H9 (cell line): ENCODE measurements at regions not wholly inside any gene's neighbourhood (a gene's known extent, or its start where the extent isn't known, plus 50 kb on each side); places are given as distances from the start of the nearest gene placed in this dataset.

Source experiments
- DNase-seq: peaks from one replicate; pipeline ENCODE4 v3.0.0-alpha.2; 2017
- H2AFZ ChIP-seq: one replicate; pipeline ENCODE4 v1.6.1; 2013; ENCODE audit warnings: mild to moderate bottlenecking, low read length, control low read depth, moderate library complexity
- H2AK5ac ChIP-seq: 2 replicates; pipeline ENCODE4 v1.6.1; 2013; ENCODE audit warnings: low read length, control low read depth, mixed read lengths; ENCODE audit not compliant: insufficient read length
- H2BK120ac ChIP-seq: one replicate; pipeline ENCODE4 v1.6.1; 2013; ENCODE audit warnings: low read depth, mild to moderate bottlenecking, low read length, control low read depth, inconsistent platforms; ENCODE audit not compliant: poor library complexity, severe bottlenecking
- H2BK12ac ChIP-seq: 2 replicates; pipeline ENCODE4 v1.6.1; 2013; ENCODE audit warnings: low read length, control low read depth, mixed read lengths, low read depth; ENCODE audit not compliant: insufficient read length
- H2BK15ac ChIP-seq: 2 replicates; pipeline ENCODE4 v1.6.1; 2013; ENCODE audit warnings: low read depth, low read length, control low read depth
- H2BK20ac ChIP-seq: one replicate; pipeline ENCODE4 v1.6.1; 2013; ENCODE audit warnings: low read depth, mild to moderate bottlenecking, low read length, control low read depth, inconsistent platforms; ENCODE audit not compliant: poor library complexity, severe bottlenecking
- H2BK5ac ChIP-seq: 2 replicates; pipeline ENCODE4 v1.6.1; 2013; ENCODE audit warnings: low read length, control low read depth, mixed read lengths; ENCODE audit not compliant: insufficient read length
- H3K14ac ChIP-seq: 2 replicates; pipeline ENCODE4 v1.6.1; 2013; ENCODE audit warnings: low read length, control low read depth; ENCODE audit not compliant: insufficient read depth
- H3K18ac ChIP-seq: 2 replicates; pipeline ENCODE4 v1.6.1; 2013; ENCODE audit warnings: low read depth, mild to moderate bottlenecking, mixed read lengths, low read length, control low read depth; ENCODE audit not compliant: insufficient read length
- H3K23ac ChIP-seq: 2 replicates; pipeline ENCODE4 v1.6.1; 2013; ENCODE audit warnings: low read length, control low read depth, mixed read lengths, low read depth; ENCODE audit not compliant: insufficient read length
- H3K23me2 ChIP-seq: 2 replicates; pipeline ENCODE4 v1.6.1; 2013; ENCODE audit warnings: low read depth, mild to moderate bottlenecking, mixed read lengths, low read length, control low read depth; ENCODE audit not compliant: insufficient read length, poor library complexity, severe bottlenecking
- H3K27ac ChIP-seq: 2 replicates; pipeline ENCODE4 v1.5.1; 2013; ENCODE audit warnings: low read length, control low read depth, mixed read lengths, low read depth; ENCODE audit not compliant: insufficient read length
- H3K27me3 ChIP-seq: 2 replicates; pipeline ENCODE4 v1.6.1; 2013; ENCODE audit warnings: low read length, control low read depth, inconsistent platforms; ENCODE audit not compliant: insufficient read depth
- H3K4ac ChIP-seq: 2 replicates; pipeline ENCODE4 v1.6.1; 2013; ENCODE audit warnings: low read depth, mild to moderate bottlenecking, control low read depth, inconsistent platforms, low read length, moderate library complexity
- H3K4me1 ChIP-seq: 2 replicates; pipeline ENCODE4 v1.6.1; 2013; ENCODE audit warnings: low read length, control low read depth, inconsistent platforms; ENCODE audit not compliant: insufficient read depth
- H3K4me2 ChIP-seq: 2 replicates; pipeline ENCODE4 v1.6.1; 2013; ENCODE audit warnings: low read length, control low read depth, mixed read lengths; ENCODE audit not compliant: insufficient read length, insufficient read depth
- H3K56ac ChIP-seq: 2 replicates; pipeline ENCODE4 v1.6.1; 2013; ENCODE audit warnings: low read depth, mild to moderate bottlenecking, mixed read lengths, low read length, control low read depth; ENCODE audit not compliant: insufficient read length
- H3K79me1 ChIP-seq: 2 replicates; pipeline ENCODE4 v1.6.1; 2013; ENCODE audit warnings: low read depth, mild to moderate bottlenecking, moderate library complexity, low read length, control low read depth, inconsistent platforms; ENCODE audit not compliant: insufficient read depth, poor library complexity, severe bottlenecking
- H3K79me2 ChIP-seq: 2 replicates; pipeline ENCODE4 v1.6.1; 2013; ENCODE audit warnings: low read length, control low read depth, inconsistent platforms; ENCODE audit not compliant: insufficient read depth
- H3K9ac ChIP-seq: 2 replicates; pipeline ENCODE4 v1.6.1; 2013; ENCODE audit warnings: low read length, control low read depth, mixed read lengths; ENCODE audit not compliant: insufficient read length; ENCODE audit errors: extremely low read depth
- H3K9me3 ChIP-seq: one replicate; pipeline ENCODE4 v1.6.1; 2013; ENCODE audit warnings: low read depth, low read length, inconsistent platforms; ENCODE audit not compliant: control insufficient read depth
- H3T11ph ChIP-seq: one replicate; pipeline ENCODE4 v1.6.1; 2013; ENCODE audit warnings: mild to moderate bottlenecking, low read length, control low read depth, inconsistent platforms
- H4K20me1 ChIP-seq: one replicate; pipeline ENCODE4 v1.6.1; 2013; ENCODE audit not compliant: control insufficient read depth, insufficient read length, insufficient read depth
- H4K5ac ChIP-seq: 2 replicates; pipeline ENCODE4 v1.6.1; 2013; ENCODE audit warnings: low read depth, mild to moderate bottlenecking, mixed read lengths, low read length, control low read depth; ENCODE audit not compliant: insufficient read length
- H4K8ac ChIP-seq: replicated peaks from 2 replicates; pipeline ENCODE4 v1.6.1; 2013; ENCODE audit warnings: low read length, control low read depth, mixed read lengths, low read depth; ENCODE audit not compliant: insufficient read length
- H4K91ac ChIP-seq: 2 replicates; pipeline ENCODE4 v1.6.1; 2013; ENCODE audit warnings: low read depth, mild to moderate bottlenecking, moderate library complexity, mixed read lengths, low read length, control low read depth; ENCODE audit not compliant: insufficient read length
- H3K27ac Mint-ChIP-seq, 3 experiments: 2 replicates in 2 of 3; 3 replicates in 1 of 3; pipeline ENCODE4 v1.8.0; 2020 to 2021; ENCODE audit warnings: mixed read lengths in 3 of 3, mild to moderate bottlenecking in 1 of 3, moderate library complexity in 1 of 3
- H3K27me3 Mint-ChIP-seq: 2 replicates; pipeline ENCODE4 v1.8.0; 2021; ENCODE audit warnings: low read depth, mild to moderate bottlenecking, moderate library complexity, mixed read lengths
- H3K36me3 Mint-ChIP-seq, 3 experiments: 2 replicates in 2 of 3; 3 replicates in 1 of 3; pipeline ENCODE4 v1.8.0; 2020 to 2021; ENCODE audit warnings: low read depth in 3 of 3, mixed read lengths in 3 of 3; ENCODE audit not compliant: insufficient read depth in 1 of 3
- H3K4me1 Mint-ChIP-seq, 2 experiments: 2 replicates each; pipeline ENCODE4 v1.8.0; 2020; ENCODE audit warnings: mixed read lengths in 2 of 2
- H3K4me3 Mint-ChIP-seq, 2 experiments: 2 replicates in 1 of 2; 3 replicates in 1 of 2; pipeline ENCODE4 v1.8.0; 2020 to 2021; ENCODE audit warnings: mild to moderate bottlenecking in 2 of 2, mixed read lengths in 2 of 2, moderate library complexity in 1 of 2
- H3K9me3 Mint-ChIP-seq, 2 experiments: 2 replicates in 1 of 2; 3 replicates in 1 of 2; pipeline ENCODE4 v1.8.0; 2020; ENCODE audit warnings: mild to moderate bottlenecking in 2 of 2, mixed read lengths in 2 of 2, moderate library complexity in 1 of 2
- WGBS: extraction: QIAGEN DNeasy Blood & Tissue Kit; methylation state at CpG from one replicate; pipeline ENCODE4 v1.1.7; 2013; ENCODE audit warnings: missing lambda C conversion rate, low lambda C conversion rate, mixed read lengths; ENCODE audit not compliant: insufficient read length; ENCODE audit errors: extremely low coverage; 5-methylcytosine and 5-hydroxymethylcytosine counted together
- TF ChIP-seq, protein P1 (sequence below): fragments of 200-600 bp; sonication (generic); conservative IDR thresholded peaks from 3 replicates; pipeline ENCODE4 v1.8.0; 2021; ENCODE audit warnings: antibody characterized with exemption, mild to moderate bottlenecking

DNA sequence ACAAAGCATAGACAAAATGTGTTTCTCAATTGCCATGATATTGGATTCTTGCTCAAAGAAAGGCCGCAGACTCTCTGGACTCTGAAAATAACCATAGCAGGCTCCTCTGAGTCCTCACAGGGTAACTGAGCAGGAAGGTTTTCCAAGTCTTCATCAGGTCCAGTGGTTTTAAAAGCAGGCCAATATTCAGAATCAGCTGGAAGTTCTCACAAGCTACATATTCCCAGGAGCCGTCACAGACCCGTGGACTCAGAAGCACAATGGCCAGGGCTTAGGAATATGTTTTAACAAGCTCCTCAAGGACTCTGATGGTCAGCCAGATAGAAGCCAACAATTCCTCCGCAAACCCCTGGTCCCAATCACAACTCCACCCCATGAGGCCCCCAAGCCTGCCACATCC, 256.1 kb upstream of the ADAMTS9 start:
- Mint-ChIP-seq H3K9me3 (no peaks in the 10 kb centered on the region), H3K4me3 (no peak overlapping the region), H3K4me1 (peaks cover 19 to 21% of the 10 kb centered on the region in 2 experiments), H3K27me3 (no peaks in the 10 kb centered on the region), H3K27ac (no peak overlapping the region), H3K36me3 (no peaks in the 10 kb centered on the region)
- no peak overlapping the region for H3K4ac ChIP-seq
- H3K14ac ChIP-seq, result no peak overlapping the region
- no peaks in the 10 kb centered on the region; the same call in 1 of the 2 replicates for H3K4me1 ChIP-seq
- H2BK5ac ChIP-seq, result no peak overlapping the region
- no peaks in the 10 kb centered on the region for H3K79me2 ChIP-seq
- H3K4me2 ChIP-seq, result no peak overlapping the region
- H2BK120ac ChIP-seq, result no peak overlapping the region
- H4K20me1 ChIP-seq, result no peaks in the 10 kb centered on the region
- no peak overlapping the region for H3T11ph ChIP-seq
- no CpG with 5 or more reads among the region's 4 CpGs for WGBS
- H3K9me3 ChIP-seq, result no peaks in the 10 kb centered on the region
- H4K8ac ChIP-seq, result no peak overlapping the region
- TF ChIP-seq, protein P1, sequence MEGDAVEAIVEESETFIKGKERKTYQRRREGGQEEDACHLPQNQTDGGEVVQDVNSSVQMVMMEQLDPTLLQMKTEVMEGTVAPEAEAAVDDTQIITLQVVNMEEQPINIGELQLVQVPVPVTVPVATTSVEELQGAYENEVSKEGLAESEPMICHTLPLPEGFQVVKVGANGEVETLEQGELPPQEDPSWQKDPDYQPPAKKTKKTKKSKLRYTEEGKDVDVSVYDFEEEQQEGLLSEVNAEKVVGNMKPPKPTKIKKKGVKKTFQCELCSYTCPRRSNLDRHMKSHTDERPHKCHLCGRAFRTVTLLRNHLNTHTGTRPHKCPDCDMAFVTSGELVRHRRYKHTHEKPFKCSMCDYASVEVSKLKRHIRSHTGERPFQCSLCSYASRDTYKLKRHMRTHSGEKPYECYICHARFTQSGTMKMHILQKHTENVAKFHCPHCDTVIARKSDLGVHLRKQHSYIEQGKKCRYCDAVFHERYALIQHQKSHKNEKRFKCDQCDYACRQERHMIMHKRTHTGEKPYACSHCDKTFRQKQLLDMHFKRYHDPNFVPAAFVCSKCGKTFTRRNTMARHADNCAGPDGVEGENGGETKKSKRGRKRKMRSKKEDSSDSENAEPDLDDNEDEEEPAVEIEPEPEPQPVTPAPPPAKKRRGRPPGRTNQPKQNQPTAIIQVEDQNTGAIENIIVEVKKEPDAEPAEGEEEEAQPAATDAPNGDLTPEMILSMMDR, result no peak
- H3K23ac ChIP-seq, result no peak overlapping the region
- no peak overlapping the region for H4K5ac ChIP-seq
- no peak overlapping the region for H4K91ac ChIP-seq
- DNase-seq, result no peak
- no peak overlapping the region for H2AFZ ChIP-seq
- no peaks in the 10 kb centered on the region for H3K79me1 ChIP-seq
- H3K56ac ChIP-seq, result no peak overlapping the region
- H2BK20ac ChIP-seq, result peak overlapping the region; percentile 49
- H3K18ac ChIP-seq, result no peak overlapping the region
- no peak overlapping the region for H2AK5ac ChIP-seq
- H3K27ac ChIP-seq, result no peak overlapping the region
- H3K23me2 ChIP-seq, result no peaks in the 10 kb centered on the region
- no peaks in the 10 kb centered on the region for H3K27me3 ChIP-seq
- H3K9ac ChIP-seq, result no peak overlapping the region
- H2BK15ac ChIP-seq, result no peak overlapping the region
- no peak overlapping the region for H2BK12ac ChIP-seq
